Esophagus squamous epithelium (tissue), 4 donors: ENCODE measurements at regions not wholly inside any gene's neighbourhood (a gene's known extent, or its start where the extent isn't known, plus 50 kb on each side); places are given as distances from the start of the nearest gene placed in this dataset.

ENCODE experiments used
- CTCF ChIP-seq, 6 experiments: fragments of 450-650 bp in 4 of 6; fragments of 200-600 bp in 2 of 6; sonication (generic) in 2 of 6; IDR thresholded peaks; one replicate each; pipeline ENCODE4 v1.5.1; 2016 to 2019; ENCODE audit warnings: antibody characterized with exemption in 6 of 6, mild to moderate bottlenecking in 4 of 6, moderate library complexity in 4 of 6
- POLR2A ChIP-seq, 4 donors: fragments of 450-650 bp; IDR thresholded peaks; one replicate each; pipeline ENCODE4 v1.6.1; 2017; ENCODE audit warnings: antibody characterized with exemption in 4 of 4, mild to moderate bottlenecking in 4 of 4, moderate library complexity in 3 of 4

GRCh38 chr19:27851543-27852060 is 1361.3 kb downstream of the UQCRFS1 start:
- TF ChIP-seq CTCF (IDR thresholded peaks at IDR 0.05) = no peak
- no peak for TF ChIP-seq POLR2A (IDR thresholded peaks at IDR 0.05)
